SU-DHL-6 (cell line): ENCODE measurements at regions not wholly inside any gene's neighbourhood (a gene's known extent, or its start where the extent isn't known, plus 50 kb on each side); places are given as distances from the start of the nearest gene placed in this dataset.

Source experiments
- EZH2phosphoT487 ChIP-seq: fragments of 200-600 bp; sonication (generic), shearing (Covaris generic); conservative IDR thresholded peaks from 2 replicates; pipeline ENCODE4 v1.6.1; 2018; ENCODE audit warnings: mild to moderate bottlenecking, antibody characterized with exemption, low read length, moderate library complexity, mixed read lengths
- TF ChIP-seq, protein P1 (sequence below): fragments of 200-600 bp; sonication (generic); IDR thresholded peaks from one replicate; pipeline ENCODE4 v1.5.1; 2017; ENCODE audit warnings: antibody characterized with exemption, mild to moderate bottlenecking, low read length, moderate library complexity; ENCODE audit not compliant: insufficient read depth, poor library complexity, severe bottlenecking

- TF ChIP-seq EZH2phosphoT487 = no peak
- TF ChIP-seq, protein P1, sequence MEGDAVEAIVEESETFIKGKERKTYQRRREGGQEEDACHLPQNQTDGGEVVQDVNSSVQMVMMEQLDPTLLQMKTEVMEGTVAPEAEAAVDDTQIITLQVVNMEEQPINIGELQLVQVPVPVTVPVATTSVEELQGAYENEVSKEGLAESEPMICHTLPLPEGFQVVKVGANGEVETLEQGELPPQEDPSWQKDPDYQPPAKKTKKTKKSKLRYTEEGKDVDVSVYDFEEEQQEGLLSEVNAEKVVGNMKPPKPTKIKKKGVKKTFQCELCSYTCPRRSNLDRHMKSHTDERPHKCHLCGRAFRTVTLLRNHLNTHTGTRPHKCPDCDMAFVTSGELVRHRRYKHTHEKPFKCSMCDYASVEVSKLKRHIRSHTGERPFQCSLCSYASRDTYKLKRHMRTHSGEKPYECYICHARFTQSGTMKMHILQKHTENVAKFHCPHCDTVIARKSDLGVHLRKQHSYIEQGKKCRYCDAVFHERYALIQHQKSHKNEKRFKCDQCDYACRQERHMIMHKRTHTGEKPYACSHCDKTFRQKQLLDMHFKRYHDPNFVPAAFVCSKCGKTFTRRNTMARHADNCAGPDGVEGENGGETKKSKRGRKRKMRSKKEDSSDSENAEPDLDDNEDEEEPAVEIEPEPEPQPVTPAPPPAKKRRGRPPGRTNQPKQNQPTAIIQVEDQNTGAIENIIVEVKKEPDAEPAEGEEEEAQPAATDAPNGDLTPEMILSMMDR = no peak
Observed at GRCh38 chr10:29378106-29378505, 89.2 kb downstream of the LYZL1 start.
